ENCODE measurements at regions not wholly inside any gene's neighbourhood (a gene's known extent, or its start where the extent isn't known, plus 50 kb on each side); places are given as distances from the start of the nearest gene placed in this dataset.

DNA sequence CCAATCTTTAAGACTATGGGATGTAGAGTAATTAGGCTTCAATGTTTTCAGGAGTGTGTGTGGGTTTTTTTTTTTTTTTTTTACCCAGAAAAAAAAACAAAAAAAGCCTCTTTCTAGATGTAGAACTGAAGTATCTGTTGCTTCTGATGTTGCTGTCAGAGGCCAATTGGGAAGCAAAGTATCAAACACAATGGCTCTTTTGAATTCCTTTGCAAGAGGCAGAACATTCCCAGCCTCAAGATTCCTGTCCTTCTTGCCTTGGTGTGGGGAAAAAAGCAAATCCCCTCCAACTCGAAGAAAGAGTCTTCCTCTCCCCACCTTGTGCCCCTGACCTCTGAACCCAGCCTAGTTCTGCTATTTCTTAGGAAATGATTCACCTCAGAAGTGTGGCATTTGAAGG, 55.4 kb upstream of the LMO4 start:
- DNase-seq (ENCODE audit: extremely low spot score in 2 of 2): no peak
- Histone ChIP-seq H3K4me3 (no peak overlapping the region), H3K36me3 (no peaks in the 10 kb centered on the region), H3K27ac (no peak overlapping the region), H3K4me1 (no peaks in the 10 kb centered on the region), H3K9me3 (no peaks in the 10 kb centered on the region), H3K27me3 (no peaks in the 10 kb centered on the region)
- intact Hi-C loops (cut with DNase I): no loop called here
- TF ChIP-seq, protein P1, sequence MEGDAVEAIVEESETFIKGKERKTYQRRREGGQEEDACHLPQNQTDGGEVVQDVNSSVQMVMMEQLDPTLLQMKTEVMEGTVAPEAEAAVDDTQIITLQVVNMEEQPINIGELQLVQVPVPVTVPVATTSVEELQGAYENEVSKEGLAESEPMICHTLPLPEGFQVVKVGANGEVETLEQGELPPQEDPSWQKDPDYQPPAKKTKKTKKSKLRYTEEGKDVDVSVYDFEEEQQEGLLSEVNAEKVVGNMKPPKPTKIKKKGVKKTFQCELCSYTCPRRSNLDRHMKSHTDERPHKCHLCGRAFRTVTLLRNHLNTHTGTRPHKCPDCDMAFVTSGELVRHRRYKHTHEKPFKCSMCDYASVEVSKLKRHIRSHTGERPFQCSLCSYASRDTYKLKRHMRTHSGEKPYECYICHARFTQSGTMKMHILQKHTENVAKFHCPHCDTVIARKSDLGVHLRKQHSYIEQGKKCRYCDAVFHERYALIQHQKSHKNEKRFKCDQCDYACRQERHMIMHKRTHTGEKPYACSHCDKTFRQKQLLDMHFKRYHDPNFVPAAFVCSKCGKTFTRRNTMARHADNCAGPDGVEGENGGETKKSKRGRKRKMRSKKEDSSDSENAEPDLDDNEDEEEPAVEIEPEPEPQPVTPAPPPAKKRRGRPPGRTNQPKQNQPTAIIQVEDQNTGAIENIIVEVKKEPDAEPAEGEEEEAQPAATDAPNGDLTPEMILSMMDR (IDR thresholded peaks at IDR 0.05): no peak
- TF ChIP-seq POLR2A (IDR thresholded peaks at IDR 0.05): no peak
- no peak for TF ChIP-seq POLR2AphosphoS5 (IDR thresholded peaks at IDR 0.05; ENCODE audit: insufficient read depth in 1 of 2, low read depth in 1 of 2)

DNA sequence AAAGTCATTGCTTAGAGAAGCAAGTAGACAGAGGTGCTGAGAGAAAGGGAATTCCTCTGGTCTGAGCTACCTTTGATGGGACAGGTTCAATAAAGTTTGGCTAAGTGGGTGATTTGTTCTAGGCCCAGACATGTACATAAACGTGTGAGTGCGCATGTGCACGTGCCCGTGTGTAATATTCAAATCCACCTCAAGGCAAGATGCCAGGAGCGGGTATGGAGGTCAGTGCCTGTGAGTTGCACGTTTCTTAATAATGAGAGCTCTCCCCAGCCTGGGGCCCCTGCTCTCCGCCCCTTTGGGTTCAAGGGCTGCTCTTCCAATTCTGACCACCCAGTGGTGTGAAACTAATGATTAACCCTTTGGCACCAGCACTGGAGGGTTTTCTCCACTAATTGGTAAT, 53.8 kb upstream of the LMO4 start:
- Histone ChIP-seq H3K4me3 (no peak overlapping the region), H3K9me3 (no peaks in the 10 kb centered on the region), H3K27me3 (no peaks in the 10 kb centered on the region), H3K27ac (no peak overlapping the region), H3K4me1 (no peaks in the 10 kb centered on the region), H3K36me3 (no peaks in the 10 kb centered on the region)
- intact Hi-C loops (cut with DNase I): no loop called here
- no peak for DNase-seq (ENCODE audit: extremely low spot score in 2 of 2)
- TF ChIP-seq, protein P1 (IDR thresholded peaks at IDR 0.05): no peak
- TF ChIP-seq POLR2A (IDR thresholded peaks at IDR 0.05) (no peak), POLR2AphosphoS5 (IDR thresholded peaks at IDR 0.05; ENCODE audit: insufficient read depth in 1 of 2, low read depth in 1 of 2) (no peak)

DNA sequence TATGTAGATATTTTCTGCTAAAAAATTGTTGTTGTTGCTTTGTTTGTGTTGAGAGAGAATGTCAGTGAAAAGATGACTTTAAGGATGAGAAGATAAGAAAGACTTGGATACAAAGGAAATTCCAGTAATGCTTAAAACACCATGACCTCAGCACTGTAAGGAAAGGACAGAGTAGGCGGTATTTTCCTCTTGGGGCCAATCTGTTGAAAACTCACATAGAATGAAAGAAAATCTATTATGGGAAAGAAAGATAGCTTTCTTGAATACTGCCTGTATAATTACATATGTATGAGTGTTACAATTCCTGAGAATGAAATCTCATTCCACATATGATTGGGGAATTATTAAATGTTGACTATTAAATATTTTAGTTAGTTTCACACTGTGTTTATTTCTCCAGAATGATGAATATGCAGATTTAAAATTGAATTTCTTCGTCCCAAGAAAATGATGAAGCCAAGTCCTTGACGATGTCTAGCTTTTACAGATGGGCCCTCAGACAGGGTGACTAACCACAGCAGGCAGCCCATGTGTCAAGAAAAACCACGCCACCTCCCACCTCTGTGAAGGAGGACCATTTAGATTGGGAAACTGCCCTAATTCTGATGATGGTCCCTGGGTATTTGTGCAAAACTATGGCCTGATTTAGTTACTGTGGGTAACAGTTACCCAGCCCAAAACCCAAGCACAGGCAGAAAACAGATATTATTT, 49.7 kb upstream of the LMO4 start:
- no peaks in the 10 kb centered on the region for H3K9me3 ChIP-seq
- no peaks in the 10 kb centered on the region for H3K36me3 ChIP-seq
- TF ChIP-seq, protein P1 (IDR thresholded peaks at IDR 0.05): no peak
- TF ChIP-seq POLR2A (IDR thresholded peaks at IDR 0.05) (no peak), POLR2AphosphoS5 (IDR thresholded peaks at IDR 0.05; ENCODE audit: insufficient read depth in 1 of 2, low read depth in 1 of 2) (no peak)
- intact Hi-C loops (cut with DNase I): no loop called here
- H3K27ac ChIP-seq: no peak overlapping the region
- DNase-seq (ENCODE audit: extremely low spot score in 2 of 2): peak in 1 of 2 donors; percentile 72
- H3K4me3 ChIP-seq: no peak overlapping the region
- H3K4me1 ChIP-seq: no peaks in the 10 kb centered on the region
- H3K27me3 ChIP-seq: no peaks in the 10 kb centered on the region
